Caco-2 (cell line): ENCODE measurements at regions not wholly inside any gene's neighbourhood (a gene's known extent, or its start where the extent isn't known, plus 50 kb on each side); places are given as distances from the start of the nearest gene placed in this dataset.

Experiments
- BruUV-seq: library from RNA; stranded (reverse); fragments of 400-500 nt; replicated peaks from 2 replicates; lab custom pipeline; 2021; lab: Mats Ljungman, UMichigan
- CTCF ChIA-PET: fragments of 300-600 bp; sonication (Branson Sonifier 250); formaldehyde crosslinking; loops from one replicate; lab custom pipeline; 2022; ENCODE audit warnings: antibody characterized with exemption; lab: Charles Lee
- POLR2A ChIA-PET: fragments of 300-600 bp; sonication (Branson Sonifier 250); formaldehyde crosslinking; loops from one replicate; lab custom pipeline; 2022; ENCODE audit warnings: antibody characterized with exemption; lab: Charles Lee
- DNase-seq, 2 experiments: peaks; one replicate each; pipeline versions ENCODE4 v3.0.0 to v3.0.0-alpha.2; 2020 to 2022
- H3K27me3 ChIP-seq: replicated peaks from 2 replicates; pipeline ENCODE4 v1.6.0; 2011; ENCODE audit warnings: low read length; ENCODE audit not compliant: control insufficient read depth, insufficient read depth
- H3K36me3 ChIP-seq: 2 replicates; pipeline ENCODE4 v1.5.1; 2011; ENCODE audit warnings: low read length; ENCODE audit not compliant: control insufficient read depth, insufficient read depth
- H3K4me1 ChIP-seq: fragments of 250-450 bp; sonication (Bioruptor Pico); 2 replicates; pipeline ENCODE4 v1.5.1; 2020; ENCODE audit warnings: mild to moderate bottlenecking
- H3K4me3 ChIP-seq: 2 replicates; pipeline ENCODE4 v1.5.1; 2011; ENCODE audit warnings: low read depth, mild to moderate bottlenecking, control low read depth, low read length
- H3K9me3 ChIP-seq: fragments of 250-450 bp; sonication (Bioruptor Pico); 2 replicates; pipeline ENCODE4 v1.5.1; 2020; ENCODE audit warnings: mild to moderate bottlenecking, moderate library complexity
- H3K27ac Mint-ChIP-seq: one replicate; pipeline ENCODE4 v1.8.0; 2022; ENCODE audit warnings: mixed read lengths; ENCODE audit not compliant: unreplicated experiment
- H3K27me3 Mint-ChIP-seq: one replicate; pipeline ENCODE4 v1.8.0; 2022; ENCODE audit warnings: mixed read lengths; ENCODE audit not compliant: insufficient read depth, unreplicated experiment
- H3K36me3 Mint-ChIP-seq: one replicate; pipeline ENCODE4 v1.8.0; 2022; ENCODE audit warnings: mild to moderate bottlenecking, mixed read lengths; ENCODE audit not compliant: insufficient read depth, unreplicated experiment
- H3K4me1 Mint-ChIP-seq: one replicate; pipeline ENCODE4 v1.8.0; 2022; ENCODE audit warnings: low read depth, mixed read lengths; ENCODE audit not compliant: unreplicated experiment
- H3K4me3 Mint-ChIP-seq: one replicate; pipeline ENCODE4 v1.8.0; 2022; ENCODE audit warnings: mild to moderate bottlenecking, moderate library complexity, mixed read lengths; ENCODE audit not compliant: unreplicated experiment
- H3K9me3 Mint-ChIP-seq: one replicate; pipeline ENCODE4 v1.8.0; 2022; ENCODE audit warnings: mixed read lengths; ENCODE audit not compliant: unreplicated experiment
- intact Hi-C: fragments of 100-400 bp; cut with micrococcal nuclease; formaldehyde crosslinking; loops from one replicate; pipeline ENCODE4 v1.10.0; 2022; ENCODE audit not compliant: unreplicated experiment
- TF ChIP-seq, protein P1 (sequence below), 2 experiments: fragments of 200-600 bp in 1 of 2; IDR thresholded peaks; 1 replicate in 1 of 2; 2 replicates in 1 of 2; pipeline versions ENCODE4 v1.5.1 to v1.8.0; 2011 to 2022; ENCODE audit warnings: antibody characterized with exemption in 1 of 2, control low read depth in 1 of 2, inconsistent platforms in 1 of 2, low read depth in 1 of 2, low read length in 1 of 2, mild to moderate bottlenecking in 1 of 2, moderate library complexity in 1 of 2; ENCODE audit not compliant: insufficient read depth in 1 of 2, severe bottlenecking in 1 of 2, unreplicated experiment in 1 of 2

DNA sequence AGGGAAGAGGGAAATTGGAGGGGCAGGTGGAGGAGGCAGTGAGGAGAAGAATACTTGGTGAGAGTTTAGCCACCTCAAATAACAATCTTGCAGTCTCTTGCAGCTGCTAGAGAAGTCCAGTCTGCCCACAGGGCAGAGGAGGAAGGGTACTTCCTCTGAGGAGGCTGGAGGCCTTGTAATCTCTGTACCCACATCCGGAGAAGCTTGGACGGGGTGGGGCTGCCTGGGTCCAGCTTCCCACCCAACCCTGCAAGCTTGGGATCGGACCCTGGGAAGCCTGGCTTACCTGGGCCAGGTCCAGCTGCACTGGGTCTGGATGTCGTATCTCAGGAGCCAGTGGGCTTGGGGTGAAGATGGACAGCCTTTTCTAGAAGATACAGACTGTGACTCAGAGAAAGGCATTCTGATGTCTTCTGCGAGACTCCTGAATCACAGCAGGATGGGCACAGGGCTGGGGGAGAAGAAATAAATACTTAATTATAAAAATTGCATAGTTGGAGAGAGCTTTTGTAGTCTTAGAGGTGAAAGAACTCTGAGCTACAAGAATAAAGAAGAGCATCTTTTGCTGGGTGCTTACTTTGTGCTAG is 111.8 kb upstream of the JUN start:
- no TSS peak for BruUV-seq
- intact Hi-C loops, result no loop called here
- Mint-ChIP-seq H3K9me3 (peaks cover 9% of the 10 kb centered on the region), H3K27ac (peak overlapping the region; percentile 67), H3K4me3 (no peak overlapping the region), H3K36me3 (no peaks in the 10 kb centered on the region), H3K27me3 (no peaks in the 10 kb centered on the region), H3K4me1 (peaks cover 29% of the 10 kb centered on the region)
- Histone ChIP-seq H3K27me3 (no peaks in the 10 kb centered on the region), H3K4me1 (peaks cover 35% of the 10 kb centered on the region), H3K9me3 (no peaks in the 10 kb centered on the region), H3K4me3 (no peak overlapping the region), H3K36me3 (no peaks in the 10 kb centered on the region)
- CTCF ChIA-PET, result no interaction called here
- POLR2A ChIA-PET, result no interaction called here
- TF ChIP-seq, protein P1, sequence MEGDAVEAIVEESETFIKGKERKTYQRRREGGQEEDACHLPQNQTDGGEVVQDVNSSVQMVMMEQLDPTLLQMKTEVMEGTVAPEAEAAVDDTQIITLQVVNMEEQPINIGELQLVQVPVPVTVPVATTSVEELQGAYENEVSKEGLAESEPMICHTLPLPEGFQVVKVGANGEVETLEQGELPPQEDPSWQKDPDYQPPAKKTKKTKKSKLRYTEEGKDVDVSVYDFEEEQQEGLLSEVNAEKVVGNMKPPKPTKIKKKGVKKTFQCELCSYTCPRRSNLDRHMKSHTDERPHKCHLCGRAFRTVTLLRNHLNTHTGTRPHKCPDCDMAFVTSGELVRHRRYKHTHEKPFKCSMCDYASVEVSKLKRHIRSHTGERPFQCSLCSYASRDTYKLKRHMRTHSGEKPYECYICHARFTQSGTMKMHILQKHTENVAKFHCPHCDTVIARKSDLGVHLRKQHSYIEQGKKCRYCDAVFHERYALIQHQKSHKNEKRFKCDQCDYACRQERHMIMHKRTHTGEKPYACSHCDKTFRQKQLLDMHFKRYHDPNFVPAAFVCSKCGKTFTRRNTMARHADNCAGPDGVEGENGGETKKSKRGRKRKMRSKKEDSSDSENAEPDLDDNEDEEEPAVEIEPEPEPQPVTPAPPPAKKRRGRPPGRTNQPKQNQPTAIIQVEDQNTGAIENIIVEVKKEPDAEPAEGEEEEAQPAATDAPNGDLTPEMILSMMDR (IDR thresholded peaks at IDR 0.05; ENCODE audit: insufficient read depth in 1 of 2, low read depth in 1 of 2, low read length in 1 of 2, severe bottlenecking in 1 of 2, unreplicated experiment in 1 of 2), result no peak
- DNase-seq, result no peak

DNA sequence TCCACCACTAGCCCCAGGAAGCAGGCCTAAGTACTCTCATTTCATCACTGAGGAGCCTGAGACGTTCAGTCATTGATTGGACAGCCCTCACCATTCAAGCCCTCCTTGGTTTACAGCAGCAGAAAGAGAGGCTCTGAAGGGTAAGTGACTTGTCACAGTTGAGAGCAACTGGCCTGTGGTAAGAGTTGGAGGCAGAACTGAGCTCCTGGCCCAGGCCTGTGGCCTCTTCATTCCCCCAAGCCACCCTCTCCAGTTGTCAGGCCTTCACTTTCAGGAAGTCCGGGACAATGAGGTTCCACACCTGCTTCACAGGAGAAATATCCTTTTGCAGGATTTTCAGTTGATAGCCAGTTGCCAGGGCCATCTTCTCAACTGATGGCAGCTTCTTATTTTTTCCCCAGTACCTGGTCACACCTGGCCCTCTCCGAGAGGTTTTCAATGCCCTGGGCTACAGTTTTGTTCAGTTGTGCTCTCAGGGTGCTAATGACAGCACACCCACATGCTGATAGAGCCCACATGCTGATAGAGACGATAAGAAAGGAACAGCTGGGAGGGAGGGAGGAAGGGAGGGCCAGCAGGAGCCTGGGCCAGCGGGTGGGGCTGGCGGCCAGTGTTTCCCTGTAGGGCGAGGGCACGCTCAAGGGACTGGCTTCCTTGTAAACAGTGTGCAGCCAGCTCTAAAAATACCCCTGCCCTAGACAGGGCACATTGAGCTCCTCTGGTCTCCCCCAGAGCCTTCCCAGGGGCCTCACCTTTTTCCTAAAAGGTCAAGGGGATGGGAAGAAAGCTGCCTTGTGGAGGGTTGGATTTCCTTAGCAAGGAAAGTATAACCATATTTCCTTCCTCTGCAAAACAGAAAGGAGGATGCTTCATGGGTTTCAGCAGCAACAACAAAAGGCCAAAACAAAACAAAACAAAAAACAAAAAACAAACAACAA is 112.7 kb upstream of the JUN start:
- Mint-ChIP-seq H3K9me3 (peaks cover 4% of the 10 kb centered on the region), H3K27ac (no peak overlapping the region), H3K36me3 (no peaks in the 10 kb centered on the region), H3K27me3 (no peaks in the 10 kb centered on the region), H3K4me3 (no peak overlapping the region), H3K4me1 (peaks cover 37% of the 10 kb centered on the region)
- Histone ChIP-seq H3K27me3 (no peaks in the 10 kb centered on the region), H3K4me1 (peaks cover 42% of the 10 kb centered on the region), H3K4me3 (no peak overlapping the region), H3K9me3 (no peaks in the 10 kb centered on the region), H3K36me3 (no peaks in the 10 kb centered on the region)
- ChIA-PET POLR2A (no interaction called here), CTCF (interaction anchor here (0.5 kb wide), 1 partner anchor 383 kb away, joined by 3 read pairs; no protein-coding TSS in a partner anchor)
- TF ChIP-seq, protein P1 (IDR thresholded peaks at IDR 0.05; ENCODE audit: insufficient read depth in 1 of 2, low read depth in 1 of 2, low read length in 1 of 2, severe bottlenecking in 1 of 2, unreplicated experiment in 1 of 2), result no peak
- BruUV-seq, result no TSS peak
- no peak for DNase-seq
- intact Hi-C loops, result no loop called here

DNA sequence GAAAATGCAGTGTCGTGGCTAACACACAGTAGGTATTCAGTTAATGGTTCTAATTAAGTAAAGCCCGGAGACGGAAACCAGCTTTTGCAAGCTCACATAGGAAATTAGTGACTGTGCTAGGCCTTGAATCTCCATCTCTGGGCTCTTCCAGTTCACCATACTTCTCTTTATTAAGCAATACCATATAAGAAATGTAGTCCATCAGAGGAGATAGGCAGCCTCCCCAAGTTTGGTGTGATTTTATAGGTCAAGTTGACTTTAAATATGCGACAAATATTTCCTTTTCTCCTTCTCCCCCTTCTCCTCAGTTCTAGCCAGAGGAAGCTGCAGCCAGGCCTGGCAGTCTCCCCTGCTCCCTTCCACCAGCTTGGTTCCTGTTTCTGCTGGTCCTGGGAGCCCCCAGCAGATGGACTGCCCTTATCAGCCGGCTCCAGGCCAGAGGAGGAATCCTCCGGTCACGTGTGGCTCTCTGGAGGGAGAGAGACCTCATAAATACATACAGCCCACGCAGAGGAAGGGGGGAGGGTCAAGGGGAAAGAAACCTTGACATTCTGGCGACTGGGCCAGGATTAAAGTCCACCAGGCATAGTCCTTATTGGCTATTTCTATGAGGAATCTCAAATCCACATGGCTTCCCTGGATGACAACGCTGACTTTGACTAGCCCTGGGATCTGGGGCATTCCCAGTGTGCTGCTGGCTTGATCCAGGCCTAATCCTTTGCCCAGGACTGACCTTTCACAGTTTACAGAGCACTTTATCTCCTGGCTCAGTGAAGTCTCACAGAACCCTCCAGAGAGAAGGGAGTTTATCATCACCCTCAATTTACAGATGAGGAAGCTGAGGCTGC is 115.1 kb upstream of the JUN start:
- no peaks in the 10 kb centered on the region for H3K36me3 ChIP-seq
- H3K4me3 ChIP-seq, result no peak overlapping the region
- Mint-ChIP-seq H3K4me3 (no peak overlapping the region), H3K4me1 (peaks cover 30% of the 10 kb centered on the region), H3K9me3 (no peaks in the 10 kb centered on the region), H3K36me3 (no peaks in the 10 kb centered on the region), H3K27ac (peak overlapping the region; percentile 42), H3K27me3 (no peaks in the 10 kb centered on the region)
- BruUV-seq, result no TSS peak
- H3K27me3 ChIP-seq, result no peaks in the 10 kb centered on the region
- H3K9me3 ChIP-seq, result no peaks in the 10 kb centered on the region
- POLR2A ChIA-PET, result no interaction called here
- intact Hi-C loops, result loop anchor here (1.0 to 2.0 kb wide), 3 partner anchors 14 to 84 kb away; no protein-coding TSS in a partner anchor
- peak; percentile 75 to 89 for DNase-seq
- TF ChIP-seq, protein P1 (IDR thresholded peaks at IDR 0.05; ENCODE audit: insufficient read depth in 1 of 2, low read depth in 1 of 2, low read length in 1 of 2, severe bottlenecking in 1 of 2, unreplicated experiment in 1 of 2), result no peak
- CTCF ChIA-PET, result no interaction called here
- peaks cover 39% of the 10 kb centered on the region for H3K4me1 ChIP-seq
